Natural killer cell (primary cell): ENCODE measurements at regions not wholly inside any gene's neighbourhood (a gene's known extent, or its start where the extent isn't known, plus 50 kb on each side); places are given as distances from the start of the nearest gene placed in this dataset.

Experiments
- ATAC-seq, 3 donors: fragments of 150-1000 bp in 2 of 3; fragments of 200-7000 bp in 1 of 3; cut with Tn5 transposase; 1 replicate in 1 of 3; 2 replicates in 2 of 3; pipeline ENCODE4 v1.10.0; 2021; ENCODE audit warnings: mild to moderate bottlenecking in 2 of 3, moderate library complexity in 2 of 3
- DNase-seq, 2 donors: peaks; one replicate each; pipeline versions ENCODE4 v3.0.0 to v3.0.0-alpha.2; 2013 to 2021; ENCODE audit warnings: mixed read lengths in 1 of 2
- H3K27ac ChIP-seq: one replicate; pipeline ENCODE4 v1.5.1; 2013; ENCODE audit warnings: mild to moderate bottlenecking, low read length
- H3K27me3 ChIP-seq: one replicate; pipeline ENCODE4 v1.6.1; 2013; ENCODE audit warnings: low read length; ENCODE audit not compliant: control insufficient read depth, insufficient read depth
- H3K36me3 ChIP-seq: one replicate; pipeline ENCODE4 v1.6.1; 2013; ENCODE audit warnings: low read length; ENCODE audit not compliant: control insufficient read depth, insufficient read depth
- H3K4me1 ChIP-seq: one replicate; pipeline ENCODE4 v1.6.1; 2013; ENCODE audit warnings: low read length; ENCODE audit not compliant: control insufficient read depth, insufficient read depth
- H3K4me3 ChIP-seq: one replicate; pipeline ENCODE4 v1.5.1; 2013; ENCODE audit warnings: low read length
- H3K9me3 ChIP-seq: one replicate; pipeline ENCODE4 v1.6.1; 2013; ENCODE audit warnings: low read length; ENCODE audit not compliant: control insufficient read depth, insufficient read depth
- H3K27ac Mint-ChIP-seq, 2 donors: one replicate each; pipeline ENCODE4 v1.8.0; 2022; ENCODE audit warnings: mild to moderate bottlenecking in 2 of 2, mixed read lengths in 2 of 2, moderate library complexity in 1 of 2
- H3K27me3 Mint-ChIP-seq, 2 donors: one replicate each; pipeline ENCODE4 v1.8.0; 2022; ENCODE audit warnings: low read depth in 2 of 2, mixed read lengths in 2 of 2
- H3K36me3 Mint-ChIP-seq: one replicate; pipeline ENCODE4 v1.8.0; 2022; ENCODE audit warnings: mixed read lengths
- H3K4me1 Mint-ChIP-seq, 2 donors: one replicate each; pipeline ENCODE4 v1.8.0; 2022; ENCODE audit warnings: mixed read lengths in 2 of 2
- H3K4me3 Mint-ChIP-seq: one replicate; pipeline ENCODE4 v1.8.0; 2022; ENCODE audit warnings: mild to moderate bottlenecking, moderate library complexity, mixed read lengths
- H3K9me3 Mint-ChIP-seq, 2 donors: one replicate each; pipeline ENCODE4 v1.8.0; 2022; ENCODE audit warnings: mixed read lengths in 2 of 2
- WGBS: methylation state at CpG from one replicate; pipeline ENCODE4 v1.1.7; 2013; ENCODE audit warnings: missing lambda C conversion rate; ENCODE audit not compliant: insufficient coverage; 5-methylcytosine and 5-hydroxymethylcytosine counted together
- intact Hi-C: fragments of 100-400 bp; cut with micrococcal nuclease; formaldehyde crosslinking; loops from one replicate; pipeline ENCODE4 v1.14.2; 2022
- TF ChIP-seq, protein P1 (sequence below): fragments of 200-600 bp; IDR thresholded peaks from one replicate; pipeline ENCODE4 v1.8.0; 2022; ENCODE audit warnings: antibody characterized with exemption

DNA sequence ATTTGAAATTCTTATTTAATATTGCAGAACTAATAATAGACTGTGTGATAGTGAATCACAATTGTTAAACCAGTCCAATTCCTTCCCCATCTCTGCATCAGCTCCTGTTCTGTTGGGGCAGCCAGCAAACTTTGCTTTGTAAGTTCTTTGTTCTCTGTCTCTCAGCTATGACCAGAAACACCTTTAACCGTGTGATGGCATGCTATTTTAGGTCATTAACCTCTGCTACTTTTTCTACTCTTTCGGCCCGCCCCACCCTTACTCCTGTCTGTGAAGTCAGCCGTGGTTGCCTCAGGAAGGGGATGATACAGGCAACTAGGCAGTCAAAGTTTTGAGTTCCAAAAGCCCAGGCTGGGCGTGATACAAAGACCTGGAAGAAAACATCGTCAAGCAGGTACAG lies 51.3 kb upstream of the EGFL6 start:
- Mint-ChIP-seq H3K9me3 (no peaks in the 10 kb centered on the region), H3K27ac (no peak overlapping the region), H3K27me3 (no peaks in the 10 kb centered on the region), H3K4me3 (no peak overlapping the region), H3K4me1 (no peaks in the 10 kb centered on the region), H3K36me3 (no peaks in the 10 kb centered on the region)
- DNase-seq (no peak), ATAC-seq (no peak)
- Histone ChIP-seq H3K9me3 (no peaks in the 10 kb centered on the region), H3K4me1 (no peaks in the 10 kb centered on the region), H3K27ac (no peak overlapping the region), H3K36me3 (no peaks in the 10 kb centered on the region), H3K4me3 (no peak overlapping the region), H3K27me3 (no peaks in the 10 kb centered on the region)
- 81% methylated on average over 6 of the region's 6 CpGs for WGBS
- intact Hi-C loops: no loop called here
- TF ChIP-seq, protein P1, sequence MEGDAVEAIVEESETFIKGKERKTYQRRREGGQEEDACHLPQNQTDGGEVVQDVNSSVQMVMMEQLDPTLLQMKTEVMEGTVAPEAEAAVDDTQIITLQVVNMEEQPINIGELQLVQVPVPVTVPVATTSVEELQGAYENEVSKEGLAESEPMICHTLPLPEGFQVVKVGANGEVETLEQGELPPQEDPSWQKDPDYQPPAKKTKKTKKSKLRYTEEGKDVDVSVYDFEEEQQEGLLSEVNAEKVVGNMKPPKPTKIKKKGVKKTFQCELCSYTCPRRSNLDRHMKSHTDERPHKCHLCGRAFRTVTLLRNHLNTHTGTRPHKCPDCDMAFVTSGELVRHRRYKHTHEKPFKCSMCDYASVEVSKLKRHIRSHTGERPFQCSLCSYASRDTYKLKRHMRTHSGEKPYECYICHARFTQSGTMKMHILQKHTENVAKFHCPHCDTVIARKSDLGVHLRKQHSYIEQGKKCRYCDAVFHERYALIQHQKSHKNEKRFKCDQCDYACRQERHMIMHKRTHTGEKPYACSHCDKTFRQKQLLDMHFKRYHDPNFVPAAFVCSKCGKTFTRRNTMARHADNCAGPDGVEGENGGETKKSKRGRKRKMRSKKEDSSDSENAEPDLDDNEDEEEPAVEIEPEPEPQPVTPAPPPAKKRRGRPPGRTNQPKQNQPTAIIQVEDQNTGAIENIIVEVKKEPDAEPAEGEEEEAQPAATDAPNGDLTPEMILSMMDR: no peak

DNA sequence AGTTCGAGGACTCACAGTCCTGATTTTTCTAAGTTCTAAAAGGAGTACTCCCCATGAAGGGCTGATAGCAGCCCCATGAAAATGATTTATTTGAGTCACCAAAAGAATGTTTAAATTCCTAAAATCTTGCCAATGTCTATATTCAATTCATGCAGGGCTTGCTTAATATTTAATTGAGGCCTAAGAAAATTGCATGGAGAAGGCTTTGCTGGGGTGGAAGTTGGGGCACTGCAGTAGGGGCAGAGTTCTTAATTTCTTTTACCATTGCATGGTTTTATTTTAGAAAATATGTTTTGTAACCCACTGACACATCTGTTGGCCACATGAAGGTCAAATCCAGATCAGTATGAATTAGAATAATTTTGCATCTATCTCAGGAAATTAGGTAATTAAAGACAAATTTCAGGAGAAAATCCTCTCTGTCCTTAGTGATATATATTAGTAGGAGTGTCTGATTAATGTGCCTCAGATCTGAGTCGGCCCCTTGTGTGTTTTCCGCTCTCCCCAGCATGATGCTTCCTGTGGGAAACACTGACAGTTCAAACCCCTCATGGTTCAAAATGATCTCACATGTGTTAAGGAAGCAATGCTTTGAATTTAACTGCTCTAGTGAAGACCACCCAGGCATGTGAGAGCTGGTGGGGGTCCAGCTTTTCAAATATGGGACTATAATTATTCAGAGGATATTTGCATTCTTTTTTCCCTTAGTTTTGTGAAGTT lies 54.0 kb upstream of the EGFL6 start:
- ATAC-seq (no peak), DNase-seq (no peak)
- WGBS: 100% methylated on average over 3 of the region's 3 CpGs
- no peaks in the 10 kb centered on the region for H3K27me3 ChIP-seq
- Mint-ChIP-seq H3K9me3 (no peaks in the 10 kb centered on the region), H3K36me3 (no peaks in the 10 kb centered on the region), H3K27ac (no peak overlapping the region), H3K27me3 (no peaks in the 10 kb centered on the region), H3K4me3 (no peak overlapping the region), H3K4me1 (no peaks in the 10 kb centered on the region)
- H3K9me3 ChIP-seq: no peaks in the 10 kb centered on the region
- intact Hi-C loops: no loop called here
- H3K36me3 ChIP-seq: no peaks in the 10 kb centered on the region
- H3K27ac ChIP-seq: no peak overlapping the region
- no peak overlapping the region for H3K4me3 ChIP-seq
- TF ChIP-seq, protein P1: no peak
- no peaks in the 10 kb centered on the region for H3K4me1 ChIP-seq

DNA sequence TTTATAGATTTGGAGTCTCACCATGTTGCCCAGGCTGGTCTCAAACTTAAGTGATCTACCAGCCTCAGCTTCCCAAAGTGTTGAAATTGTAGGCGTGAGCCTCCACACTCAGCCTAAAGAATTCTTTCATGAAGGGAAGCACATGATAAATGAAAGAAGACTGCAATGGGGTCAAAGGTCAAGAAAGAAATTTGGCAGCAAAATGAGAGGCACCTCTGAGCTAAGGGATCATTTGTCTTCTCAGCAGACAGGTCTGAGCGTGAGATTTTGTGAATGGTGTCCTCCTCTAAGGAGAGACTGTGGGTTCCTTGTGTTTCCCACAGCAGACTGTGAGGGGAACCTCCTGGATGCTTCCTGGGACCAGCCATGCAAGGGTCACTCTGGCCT lies 57.5 kb upstream of the EGFL6 start:
- Histone ChIP-seq H3K4me1 (no peaks in the 10 kb centered on the region), H3K4me3 (no peak overlapping the region), H3K36me3 (no peaks in the 10 kb centered on the region), H3K27me3 (no peaks in the 10 kb centered on the region), H3K27ac (no peak overlapping the region), H3K9me3 (no peaks in the 10 kb centered on the region)
- ATAC-seq: no peak
- DNase-seq: no peak
- intact Hi-C loops: no loop called here
- Mint-ChIP-seq H3K36me3 (no peaks in the 10 kb centered on the region), H3K9me3 (no peaks in the 10 kb centered on the region), H3K4me3 (no peak overlapping the region), H3K27ac (no peak overlapping the region), H3K27me3 (no peaks in the 10 kb centered on the region), H3K4me1 (no peaks in the 10 kb centered on the region)
- WGBS: 100% methylated on average over 2 of the region's 2 CpGs
- TF ChIP-seq, protein P1: no peak
